ENCODE measurements at regions not wholly inside any gene's neighbourhood (a gene's known extent, or its start where the extent isn't known, plus 50 kb on each side); places are given as distances from the start of the nearest gene placed in this dataset.
"Not testable (repeated sequence)": the region's sequence is repeated elsewhere in the genome, so short reads cannot be mapped to it uniquely, and the experiment has no call there.

GRCh38 chr6:15158821-15159619 is 86.8 kb upstream of the JARID2 start:
- TF ChIP-seq, protein P1, sequence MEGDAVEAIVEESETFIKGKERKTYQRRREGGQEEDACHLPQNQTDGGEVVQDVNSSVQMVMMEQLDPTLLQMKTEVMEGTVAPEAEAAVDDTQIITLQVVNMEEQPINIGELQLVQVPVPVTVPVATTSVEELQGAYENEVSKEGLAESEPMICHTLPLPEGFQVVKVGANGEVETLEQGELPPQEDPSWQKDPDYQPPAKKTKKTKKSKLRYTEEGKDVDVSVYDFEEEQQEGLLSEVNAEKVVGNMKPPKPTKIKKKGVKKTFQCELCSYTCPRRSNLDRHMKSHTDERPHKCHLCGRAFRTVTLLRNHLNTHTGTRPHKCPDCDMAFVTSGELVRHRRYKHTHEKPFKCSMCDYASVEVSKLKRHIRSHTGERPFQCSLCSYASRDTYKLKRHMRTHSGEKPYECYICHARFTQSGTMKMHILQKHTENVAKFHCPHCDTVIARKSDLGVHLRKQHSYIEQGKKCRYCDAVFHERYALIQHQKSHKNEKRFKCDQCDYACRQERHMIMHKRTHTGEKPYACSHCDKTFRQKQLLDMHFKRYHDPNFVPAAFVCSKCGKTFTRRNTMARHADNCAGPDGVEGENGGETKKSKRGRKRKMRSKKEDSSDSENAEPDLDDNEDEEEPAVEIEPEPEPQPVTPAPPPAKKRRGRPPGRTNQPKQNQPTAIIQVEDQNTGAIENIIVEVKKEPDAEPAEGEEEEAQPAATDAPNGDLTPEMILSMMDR (IDR thresholded peaks at IDR 0.05), result no peak
- intact Hi-C loops (cut with DNase I), result no loop called here

DNA sequence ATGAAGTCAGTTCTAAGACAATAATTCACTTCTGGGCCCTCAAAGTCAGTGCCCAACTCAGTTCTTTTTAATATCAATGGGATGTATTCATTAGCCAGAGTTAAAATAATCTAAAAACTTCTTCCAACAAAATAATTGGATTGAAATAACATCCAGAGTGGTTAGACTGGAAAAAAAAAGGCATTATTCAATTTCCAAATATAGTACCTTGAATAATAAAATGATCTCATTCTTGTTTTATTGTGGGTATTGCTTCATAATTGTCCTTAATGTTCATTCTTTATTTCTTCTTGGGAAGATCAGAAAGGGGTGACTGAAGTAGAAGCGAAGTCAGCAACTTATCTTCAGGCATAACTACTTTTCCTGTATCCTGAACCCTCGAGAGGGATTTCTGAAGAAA is 85.1 kb upstream of the JARID2 start:
- TF ChIP-seq, protein P1 (IDR thresholded peaks at IDR 0.05), result no peak

More at GRCh38 chr6:15158821-15159619, 86.8 kb upstream of the JARID2 start:
- no peaks in the 10 kb centered on the region for H3K4me1 ChIP-seq
- H3K4me3 ChIP-seq, result no peak overlapping the region
- no peak overlapping the region for H3K27ac ChIP-seq
- H3K27me3 ChIP-seq, result no peaks in the 10 kb centered on the region
- no peak for DNase-seq (ENCODE audit: low spot score in 2 of 2)
- H3K9me3 ChIP-seq, result no peaks in the 10 kb centered on the region
- no peaks in the 10 kb centered on the region for H3K36me3 ChIP-seq

GRCh38 chr6:15164855-15165254 is 81.0 kb upstream of the JARID2 start:
- H3K4me1 ChIP-seq; H3K27ac ChIP-seq; intact Hi-C loops (cut with DNase I); DNase-seq (ENCODE audit: low spot score in 2 of 2); H3K9me3 ChIP-seq; H3K4me3 ChIP-seq; H3K36me3 ChIP-seq; H3K27me3 ChIP-seq: not testable (repeated sequence)

More for the DNA sequence above, 85.1 kb upstream of the JARID2 start:
- Histone ChIP-seq H3K27ac (no peak overlapping the region), H3K4me3 (no peak overlapping the region), H3K4me1 (no peaks in the 10 kb centered on the region), H3K9me3 (no peaks in the 10 kb centered on the region), H3K36me3 (no peaks in the 10 kb centered on the region), H3K27me3 (no peaks in the 10 kb centered on the region)
- no peak for DNase-seq (ENCODE audit: low spot score in 2 of 2)
- intact Hi-C loops (cut with DNase I), result no loop called here

DNA sequence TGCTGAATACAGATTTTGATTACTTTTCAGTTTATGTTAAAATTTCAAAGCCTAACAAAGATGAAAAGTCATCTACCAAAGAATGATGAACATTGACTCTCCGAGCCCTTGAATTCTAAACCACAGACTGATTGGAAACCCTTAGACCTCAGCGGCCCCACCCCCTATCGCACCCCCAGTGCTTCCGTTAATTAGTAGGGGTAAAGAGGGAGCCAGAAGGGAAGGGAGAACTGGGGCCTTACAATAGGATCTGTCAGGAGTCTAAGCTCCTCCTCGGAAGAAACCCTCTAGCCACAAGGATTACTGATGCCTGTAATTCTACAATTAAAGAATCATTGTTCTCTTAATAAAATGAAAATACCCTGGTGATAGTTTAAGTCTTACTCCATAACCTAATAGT is 79.7 kb upstream of the JARID2 start:
- TF ChIP-seq, protein P1 (IDR thresholded peaks at IDR 0.05), result no peak
- Histone ChIP-seq H3K9me3 (no peaks in the 10 kb centered on the region), H3K4me1 (no peaks in the 10 kb centered on the region), H3K27me3 (no peaks in the 10 kb centered on the region), H3K4me3 (no peak overlapping the region), H3K36me3 (no peaks in the 10 kb centered on the region), H3K27ac (no peak overlapping the region)
- intact Hi-C loops (cut with DNase I), result no loop called here
- DNase-seq (ENCODE audit: low spot score in 2 of 2), result no peak

- Histone ChIP-seq H3K36me3 (no peaks in the 10 kb centered on the region), H3K27ac (no peak overlapping the region), H3K4me1 (no peaks in the 10 kb centered on the region), H3K27me3 (no peaks in the 10 kb centered on the region), H3K9me3 (no peaks in the 10 kb centered on the region), H3K4me3 (no peak overlapping the region)
- no peak for DNase-seq (ENCODE audit: low spot score in 2 of 2)
- TF ChIP-seq, protein P1 (IDR thresholded peaks at IDR 0.05), result no peak
- intact Hi-C loops (cut with DNase I), result no loop called here
These were observed 75.7 kb upstream of the JARID2 start for GRCh38 chr6:15170126-15170525.

DNA sequence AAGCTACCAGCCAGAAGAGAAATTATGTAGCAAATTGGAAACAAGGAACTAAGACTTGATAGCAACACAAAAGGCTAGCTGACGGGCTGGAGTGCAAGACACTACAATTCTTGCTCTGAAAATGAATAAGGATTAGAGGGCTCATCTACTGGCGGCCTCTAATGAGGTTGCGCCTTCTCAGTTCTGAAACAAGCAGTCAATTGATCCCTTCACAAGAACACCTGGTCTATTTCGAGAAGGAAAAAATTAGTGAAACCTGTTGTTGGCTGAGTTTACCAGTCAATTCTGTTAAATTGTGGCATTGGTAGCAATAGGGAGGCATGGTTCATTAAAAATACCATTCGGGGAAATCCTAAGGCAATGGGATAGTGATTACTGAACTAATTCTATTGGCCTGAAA is 74.8 kb upstream of the JARID2 start:
- DNase-seq (ENCODE audit: low spot score in 2 of 2), result no peak
- no peaks in the 10 kb centered on the region for H3K36me3 ChIP-seq
- H3K9me3 ChIP-seq, result no peaks in the 10 kb centered on the region
- intact Hi-C loops (cut with DNase I), result no loop called here
- H3K4me3 ChIP-seq, result no peak overlapping the region
- H3K27ac ChIP-seq, result no peak overlapping the region
- no peaks in the 10 kb centered on the region for H3K4me1 ChIP-seq
- no peaks in the 10 kb centered on the region for H3K27me3 ChIP-seq
- TF ChIP-seq, protein P1 (IDR thresholded peaks at IDR 0.05), result no peak
